Left ventricle myocardium inferior (tissue), 1 donor: ENCODE measurements at regions not wholly inside any gene's neighbourhood (a gene's known extent, or its start where the extent isn't known, plus 50 kb on each side); places are given as distances from the start of the nearest gene placed in this dataset.

Source experiments
- DNase-seq: peaks from one replicate; pipeline ENCODE4 v3.0.0-alpha.2; 2020
- H3K27ac ChIP-seq: fragments of 200-600 bp; replicated peaks from 2 replicates; pipeline ENCODE4 v1.8.0; 2021
- H3K27me3 ChIP-seq: fragments of 200-600 bp; 2 replicates; pipeline ENCODE4 v1.8.0; 2021; ENCODE audit warnings: low read depth
- H3K36me3 ChIP-seq: fragments of 200-600 bp; 2 replicates; pipeline ENCODE4 v1.8.0; 2021
- H3K4me1 ChIP-seq: fragments of 200-600 bp; 2 replicates; pipeline ENCODE4 v1.8.0; 2021
- H3K4me3 ChIP-seq: fragments of 200-600 bp; 2 replicates; pipeline ENCODE4 v1.8.0; 2021; ENCODE audit warnings: mild to moderate bottlenecking, moderate library complexity
- H3K9me3 ChIP-seq: fragments of 200-600 bp; replicated peaks from 2 replicates; pipeline ENCODE4 v1.8.0; 2021
- intact Hi-C: fragments of 100-400 bp; cut with micrococcal nuclease; formaldehyde crosslinking; loops from one replicate; pipeline ENCODE4 v1.11.0; 2022
- TF ChIP-seq, protein P1 (sequence below): fragments of 200-600 bp; IDR thresholded peaks from 2 replicates; pipeline ENCODE4 v1.8.0; 2021; ENCODE audit warnings: antibody characterized with exemption, mild to moderate bottlenecking, borderline replicate concordance
- donor health status: DM: no; HTN: yes; CAD: no; lungs with severe emphysema.

DNA sequence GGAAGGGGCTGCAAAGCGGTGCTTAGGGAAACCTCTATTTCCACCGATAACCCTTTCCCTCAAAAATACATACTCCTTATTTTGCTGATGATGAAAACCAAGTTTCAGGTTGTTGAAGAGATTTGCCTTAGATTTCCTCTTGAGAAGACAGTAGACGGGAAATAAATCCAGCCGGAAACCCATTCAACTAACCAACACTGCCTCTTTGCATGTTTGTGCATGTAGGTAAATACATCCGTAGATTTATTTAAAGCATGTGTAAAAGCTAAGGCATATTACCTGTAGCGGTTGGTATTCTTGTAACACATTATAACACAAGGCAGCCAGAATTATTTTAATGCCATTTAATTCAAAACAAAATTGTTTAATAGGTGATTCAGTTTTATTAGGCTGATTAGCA, 136.3 kb upstream of the SLC22A23 start:
- intact Hi-C loops = no loop called here
- Histone ChIP-seq H3K4me1 (no peaks in the 10 kb centered on the region), H3K27ac (no peak overlapping the region), H3K36me3 (no peaks in the 10 kb centered on the region), H3K27me3 (no peaks in the 10 kb centered on the region), H3K4me3 (no peak overlapping the region), H3K9me3 (peaks cover 2% of the 10 kb centered on the region)
- no peak for DNase-seq
- TF ChIP-seq, protein P1, sequence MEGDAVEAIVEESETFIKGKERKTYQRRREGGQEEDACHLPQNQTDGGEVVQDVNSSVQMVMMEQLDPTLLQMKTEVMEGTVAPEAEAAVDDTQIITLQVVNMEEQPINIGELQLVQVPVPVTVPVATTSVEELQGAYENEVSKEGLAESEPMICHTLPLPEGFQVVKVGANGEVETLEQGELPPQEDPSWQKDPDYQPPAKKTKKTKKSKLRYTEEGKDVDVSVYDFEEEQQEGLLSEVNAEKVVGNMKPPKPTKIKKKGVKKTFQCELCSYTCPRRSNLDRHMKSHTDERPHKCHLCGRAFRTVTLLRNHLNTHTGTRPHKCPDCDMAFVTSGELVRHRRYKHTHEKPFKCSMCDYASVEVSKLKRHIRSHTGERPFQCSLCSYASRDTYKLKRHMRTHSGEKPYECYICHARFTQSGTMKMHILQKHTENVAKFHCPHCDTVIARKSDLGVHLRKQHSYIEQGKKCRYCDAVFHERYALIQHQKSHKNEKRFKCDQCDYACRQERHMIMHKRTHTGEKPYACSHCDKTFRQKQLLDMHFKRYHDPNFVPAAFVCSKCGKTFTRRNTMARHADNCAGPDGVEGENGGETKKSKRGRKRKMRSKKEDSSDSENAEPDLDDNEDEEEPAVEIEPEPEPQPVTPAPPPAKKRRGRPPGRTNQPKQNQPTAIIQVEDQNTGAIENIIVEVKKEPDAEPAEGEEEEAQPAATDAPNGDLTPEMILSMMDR = no peak

DNA sequence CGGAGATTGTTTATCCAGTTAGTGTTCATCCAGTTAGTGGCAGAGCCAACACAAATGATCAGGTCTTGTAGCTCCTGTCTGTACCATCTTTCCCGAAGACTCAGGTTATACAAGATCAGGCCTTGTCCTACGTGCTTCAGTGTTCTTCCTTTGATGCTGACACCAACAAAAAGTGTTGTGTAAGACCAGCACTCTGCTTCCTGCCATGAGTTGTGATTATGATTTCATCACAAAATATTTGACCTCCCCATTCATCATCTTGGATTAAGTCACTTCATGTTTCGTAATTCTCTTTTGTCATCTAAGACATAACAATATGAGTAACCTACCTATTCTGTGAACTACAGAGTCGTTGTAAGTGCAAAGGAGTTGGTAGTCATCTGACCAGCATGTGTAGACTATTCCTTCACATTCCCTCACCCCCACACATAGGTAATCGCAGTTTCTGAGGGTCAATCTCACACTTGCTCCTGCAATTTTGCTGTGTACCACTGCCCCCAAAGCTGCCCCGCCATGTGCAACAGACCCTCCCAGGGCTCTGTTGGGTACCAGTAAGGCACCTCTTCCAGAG, 135.6 kb upstream of the SLC22A23 start:
- Histone ChIP-seq H3K9me3 (peaks cover 9% of the 10 kb centered on the region), H3K36me3 (no peaks in the 10 kb centered on the region), H3K4me1 (no peaks in the 10 kb centered on the region), H3K4me3 (no peak overlapping the region), H3K27me3 (no peaks in the 10 kb centered on the region), H3K27ac (no peak overlapping the region)
- intact Hi-C loops = no loop called here
- DNase-seq = no peak
- TF ChIP-seq, protein P1 = no peak

GRCh38 chr6:3591970-3592369, 135.1 kb upstream of the SLC22A23 start:
- Histone ChIP-seq H3K4me3 (no peak overlapping the region), H3K36me3 (no peaks in the 10 kb centered on the region), H3K27me3 (no peaks in the 10 kb centered on the region), H3K27ac (no peak overlapping the region), H3K4me1 (no peaks in the 10 kb centered on the region), H3K9me3 (peaks cover 14% of the 10 kb centered on the region)
- intact Hi-C loops = no loop called here
- DNase-seq = no peak
- TF ChIP-seq, protein P1 = no peak

DNA sequence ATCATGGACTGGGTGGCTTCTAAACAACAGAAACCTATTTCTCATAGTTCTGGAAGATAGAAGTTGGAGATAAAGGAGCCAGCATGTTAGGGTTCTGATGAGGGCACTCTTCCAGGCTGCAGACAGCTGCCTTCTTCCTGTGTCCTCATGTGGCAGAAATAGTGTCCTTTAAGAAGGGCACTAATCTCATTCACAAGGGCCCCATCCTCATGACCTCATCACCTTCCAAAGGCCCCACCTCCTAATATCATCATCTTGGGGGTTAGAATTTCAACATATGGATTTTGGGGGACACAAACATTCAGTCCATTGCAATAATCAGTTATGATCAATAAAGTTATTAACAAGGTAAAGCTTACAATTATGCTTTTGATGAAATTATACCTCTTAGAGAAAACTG, 130.8 kb upstream of the SLC22A23 start:
- DNase-seq = no peak
- Histone ChIP-seq H3K36me3 (no peaks in the 10 kb centered on the region), H3K27me3 (peaks cover 11% of the 10 kb centered on the region), H3K4me1 (no peaks in the 10 kb centered on the region), H3K9me3 (peaks cover 15% of the 10 kb centered on the region), H3K27ac (no peak overlapping the region), H3K4me3 (no peak overlapping the region)
- TF ChIP-seq, protein P1 = no peak
- intact Hi-C loops = no loop called here

GRCh38 chr6:3585320-3585935, 128.6 kb upstream of the SLC22A23 start:
- TF ChIP-seq, protein P1 = no peak
- intact Hi-C loops = no loop called here

More at GRCh38 chr6:3585320-3585935, 128.6 kb upstream of the SLC22A23 start:
- H3K27me3 ChIP-seq = peaks cover 11% of the 10 kb centered on the region
- H3K9me3 ChIP-seq = peaks cover 15% of the 10 kb centered on the region
- no peaks in the 10 kb centered on the region for H3K4me1 ChIP-seq
- H3K36me3 ChIP-seq = no peaks in the 10 kb centered on the region
- DNase-seq = no peak
- no peak overlapping the region for H3K4me3 ChIP-seq
- H3K27ac ChIP-seq = no peak overlapping the region
